Tongue (tissue), 1 donor: ENCODE measurements at regions not wholly inside any gene's neighbourhood (a gene's known extent, or its start where the extent isn't known, plus 50 kb on each side); places are given as distances from the start of the nearest gene placed in this dataset.

Experiments
- DNase-seq: peaks from one replicate; pipeline ENCODE4 v3.0.0-alpha.2; 2015

- no peak for DNase-seq
These were observed 53.9 kb downstream of the BARX1 start for GRCh38 chr9:93900971-93901861.

- no peak for DNase-seq
These were observed 54.7 kb downstream of the BARX1 start for GRCh38 chr9:93900436-93900819.

GRCh38 chr9:93899609-93900435 is 55.3 kb downstream of the BARX1 start:
- no peak for DNase-seq

GRCh38 chr9:93898502-93899426 is 56.4 kb downstream of the BARX1 start:
- DNase-seq = peak; percentile 10

- DNase-seq = no peak
These were observed 57.1 kb downstream of the BARX1 start for GRCh38 chr9:93898026-93898425.

GRCh38 chr9:93897075-93897970 is 57.8 kb downstream of the BARX1 start:
- DNase-seq = no peak

- DNase-seq = no peak
These were observed 58.6 kb downstream of the BARX1 start for GRCh38 chr9:93896496-93897033.

- DNase-seq = no peak
These were observed 59.1 kb downstream of the BARX1 start for GRCh38 chr9:93896093-93896492.

GRCh38 chr9:93895535-93895934 is 59.6 kb downstream of the BARX1 start:
- no peak for DNase-seq

GRCh38 chr9:93894691-93895079 is 60.5 kb downstream of the BARX1 start:
- no peak for DNase-seq

GRCh38 chr9:93893899-93894690 is 61.1 kb downstream of the BARX1 start:
- DNase-seq = peak; percentile 38

- DNase-seq = no peak
These were observed 62.0 kb downstream of the BARX1 start for GRCh38 chr9:93893194-93893593.

GRCh38 chr9:93892748-93893147 is 62.4 kb downstream of the BARX1 start:
- no peak for DNase-seq

- DNase-seq = no peak
These were observed 63.4 kb downstream of the BARX1 start for GRCh38 chr9:93891549-93892310.

GRCh38 chr9:93891050-93891449 is 64.1 kb downstream of the BARX1 start:
- DNase-seq = no peak

- DNase-seq = no peak
These were observed 64.7 kb downstream of the BARX1 start for GRCh38 chr9:93890436-93890935.

GRCh38 chr9:93886911-93887310 is 68.2 kb downstream of the BARX1 start:
- DNase-seq = no peak

- no peak for DNase-seq
These were observed 70.3 kb downstream of the BARX1 start for GRCh38 chr9:93884808-93885207.
